NCI-H2171 treated with DMSO at 0.1 percent for 48 hours (cell line): ENCODE measurements at regions not wholly inside any gene's neighbourhood (a gene's known extent, or its start where the extent isn't known, plus 50 kb on each side); places are given as distances from the start of the nearest gene placed in this dataset.

Experiments
- DNase-seq: peaks from one replicate; lab custom pipeline; 2025; lab: John Stamatoyannopoulos, UW

GRCh38 chrX:76228499-76228898, 55.6 kb downstream of the PBDC1 start:
- DNase-seq: no peak

GRCh38 chrX:76248901-76249300, 76.0 kb downstream of the PBDC1 start:
- DNase-seq: no peak

- DNase-seq: peak; percentile 7
Measured at GRCh38 chrX:76253432-76253831, 80.6 kb downstream of the PBDC1 start.

GRCh38 chrX:76279007-76279406, 106.1 kb downstream of the PBDC1 start:
- DNase-seq: peak; percentile 45
